HG03432 (cell line): ENCODE measurements at regions not wholly inside any gene's neighbourhood (a gene's known extent, or its start where the extent isn't known, plus 50 kb on each side); places are given as distances from the start of the nearest gene placed in this dataset.
"Not testable (repeated sequence)": the region's sequence is repeated elsewhere in the genome, so short reads cannot be mapped to it uniquely, and the experiment has no call there.

ENCODE experiments used
- ATAC-seq: cut with Tn5 transposase; IDR thresholded peaks from one replicate; pipeline ENCODE4 v1.9.1; 2021; ENCODE audit warnings: mild to moderate bottlenecking, moderate library complexity; ENCODE audit not compliant: unreplicated experiment

DNA sequence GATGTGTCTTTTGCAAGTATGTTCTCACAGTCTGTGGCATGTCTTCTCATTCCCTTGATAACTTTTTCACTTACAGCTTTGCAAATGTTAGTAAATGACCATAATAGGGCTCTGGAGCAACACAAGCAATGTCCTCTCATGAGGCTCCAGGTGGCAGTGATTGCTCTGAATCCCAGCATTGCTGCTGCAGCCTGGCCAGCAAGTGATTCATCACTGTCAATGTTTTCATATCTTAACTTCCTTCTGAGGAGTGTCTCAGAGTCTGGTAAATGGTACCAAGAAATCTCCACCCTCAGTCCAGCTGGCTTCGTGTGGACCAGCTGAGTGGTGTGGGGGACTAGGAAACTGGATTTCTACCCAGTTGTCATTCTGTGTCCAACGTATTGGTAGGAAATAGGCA lies 139.6 kb downstream of the MYLK4 start:
- ATAC-seq, result no peak

DNA sequence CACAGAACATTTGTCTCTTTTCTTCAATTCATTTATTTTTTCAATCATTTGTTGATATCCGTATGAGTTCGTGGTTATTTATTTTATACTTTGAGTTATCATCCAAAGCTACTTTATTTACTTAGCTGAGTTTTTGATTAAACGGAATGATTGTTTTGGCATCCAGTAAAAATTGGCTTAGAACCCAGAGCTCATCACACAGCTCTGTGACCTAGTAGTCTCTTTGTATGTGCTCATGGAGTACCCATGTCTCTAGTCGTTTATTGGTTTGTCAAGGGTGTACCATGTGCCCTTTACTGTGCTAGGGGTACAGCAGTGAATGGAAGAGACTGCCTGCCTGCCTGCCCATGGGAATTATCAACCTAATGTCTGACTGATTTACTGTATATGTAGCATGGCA lies 142.2 kb downstream of the MYLK4 start:
- no peak for ATAC-seq

DNA sequence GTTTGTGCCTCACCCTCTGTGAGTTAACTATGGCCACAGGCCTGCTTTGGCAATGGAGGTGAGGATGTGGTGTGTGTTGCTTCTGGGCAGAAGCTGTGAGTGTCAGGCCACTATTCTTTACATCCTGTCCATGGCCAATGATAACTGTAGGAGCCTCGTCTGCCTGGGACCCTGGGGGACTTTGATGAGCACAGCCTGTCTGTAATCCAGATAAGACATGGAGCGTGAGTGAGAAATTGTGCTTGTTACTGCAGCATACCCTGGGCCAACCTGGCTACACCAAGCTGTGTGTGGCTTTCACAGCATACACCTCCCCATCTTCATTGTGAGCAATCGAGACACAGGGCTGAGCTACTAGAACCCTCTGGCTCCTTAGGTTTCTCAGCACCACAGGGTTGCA lies 150.4 kb downstream of the MYLK4 start:
- ATAC-seq, result no peak

DNA sequence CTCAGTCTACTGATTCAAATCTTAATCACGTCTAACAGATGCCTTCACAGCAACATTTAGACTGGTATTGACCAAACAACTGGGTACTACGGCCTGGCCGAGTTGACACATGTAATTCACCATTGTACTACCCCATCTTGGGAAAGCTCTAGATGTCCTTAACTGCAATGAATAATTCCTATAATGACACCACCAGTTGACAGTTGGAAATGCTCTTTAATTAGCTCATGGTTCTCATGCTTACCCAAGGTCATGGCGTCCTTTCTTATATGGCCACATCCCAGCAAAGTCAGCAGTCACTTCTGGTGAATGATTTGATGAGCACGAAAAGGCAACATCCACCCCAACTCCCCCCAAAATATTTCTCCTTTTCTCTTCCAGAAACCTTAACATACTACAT lies 150.9 kb downstream of the MYLK4 start:
- ATAC-seq, result no peak

DNA sequence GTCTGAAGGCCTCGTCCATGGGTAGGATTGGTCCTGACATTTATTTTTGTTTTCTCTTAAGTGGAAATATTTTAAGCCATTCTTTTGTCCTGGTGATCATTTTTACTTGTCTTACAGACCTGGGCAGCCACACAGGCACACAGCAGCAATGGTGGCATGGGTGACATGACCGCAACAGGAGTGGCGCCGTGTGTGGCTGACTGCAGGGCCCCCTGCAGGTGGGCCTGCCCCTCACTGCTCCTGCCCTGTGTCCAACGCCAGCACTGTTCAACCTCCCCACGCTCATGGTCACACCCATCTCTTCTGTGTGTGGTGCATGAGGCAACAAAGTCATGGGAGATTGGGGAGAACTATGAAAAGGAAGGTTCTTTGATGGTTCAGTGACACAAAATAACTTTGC lies 151.9 kb downstream of the MYLK4 start:
- ATAC-seq, result no peak

DNA sequence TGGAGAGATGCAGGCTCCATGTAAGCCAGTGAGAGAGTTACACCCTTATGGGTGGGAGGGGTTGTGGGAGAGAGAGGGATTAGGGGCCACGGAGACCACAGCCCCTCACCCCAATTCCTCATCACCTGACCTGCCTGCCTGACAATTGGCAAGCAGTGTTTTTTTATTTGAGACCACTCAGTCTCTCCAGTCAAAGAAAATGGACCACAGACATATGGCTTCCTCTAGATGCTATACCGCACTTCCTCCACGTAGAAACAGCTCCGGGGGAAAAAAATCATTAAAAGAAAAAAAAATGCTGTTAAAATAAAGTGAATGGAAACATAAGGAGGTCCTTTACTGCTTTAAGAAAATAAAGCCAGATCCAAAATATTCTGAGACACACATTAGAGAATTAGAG lies 152.7 kb downstream of the MYLK4 start:
- ATAC-seq, result no peak

DNA sequence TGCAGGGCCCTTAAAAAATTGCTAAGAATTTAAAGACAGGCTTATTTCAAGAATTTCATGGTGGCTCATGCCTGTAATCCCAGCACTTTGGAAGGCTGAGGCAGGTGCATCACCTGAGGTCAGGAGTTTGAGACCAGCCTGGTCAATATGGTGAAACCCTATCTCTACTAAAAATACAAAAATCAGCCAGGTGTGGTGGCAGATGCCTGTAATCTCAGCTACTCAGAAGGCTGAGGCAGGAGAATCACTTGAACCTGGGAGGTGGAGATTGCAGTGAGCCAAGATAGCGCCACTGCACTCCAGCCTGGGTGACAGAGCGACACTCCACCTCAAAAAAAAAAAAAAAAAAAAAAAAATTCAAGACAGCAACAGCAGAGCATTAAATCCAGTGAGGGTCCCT lies 153.3 kb downstream of the MYLK4 start:
- not testable (repeated sequence) for ATAC-seq

DNA sequence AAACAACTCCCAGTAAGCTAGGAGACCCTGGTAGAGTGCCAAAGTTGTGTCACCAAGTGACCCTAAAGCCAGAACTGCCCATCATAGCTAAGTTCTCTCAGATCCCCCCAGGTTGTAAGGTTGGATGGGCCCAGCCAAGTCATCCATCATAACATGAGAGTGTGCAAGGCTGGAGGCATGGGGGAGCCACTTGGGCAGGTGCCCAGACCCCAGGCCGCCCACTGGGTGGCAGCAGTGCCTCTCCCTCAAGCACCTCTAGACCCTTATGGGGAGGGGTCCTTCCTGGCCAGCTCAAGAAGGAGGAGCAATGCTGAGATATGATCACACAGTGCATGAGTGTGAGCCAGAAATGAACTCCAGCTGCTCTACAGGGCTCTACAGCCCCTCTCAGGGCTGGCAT lies 154.5 kb downstream of the MYLK4 start:
- no peak for ATAC-seq

DNA sequence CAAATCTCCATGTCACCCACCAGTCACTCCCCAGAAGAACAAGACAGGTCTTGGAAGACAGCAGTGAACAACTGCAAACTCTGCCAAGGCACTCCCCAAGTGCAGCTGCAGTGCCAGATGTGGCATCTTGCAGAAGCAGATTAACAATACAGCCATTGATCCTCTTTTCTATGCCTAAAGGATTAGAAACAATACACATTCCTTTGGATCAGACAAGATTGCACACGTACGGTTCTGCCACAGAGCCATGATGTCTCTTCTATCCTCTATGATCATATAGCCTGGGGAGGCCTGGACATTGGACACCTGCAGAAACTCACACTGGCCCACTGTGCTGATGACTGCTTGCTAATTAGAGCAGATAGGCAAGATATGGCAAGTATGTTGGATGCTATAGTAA lies 155.9 kb downstream of the MYLK4 start:
- ATAC-seq, result no peak

DNA sequence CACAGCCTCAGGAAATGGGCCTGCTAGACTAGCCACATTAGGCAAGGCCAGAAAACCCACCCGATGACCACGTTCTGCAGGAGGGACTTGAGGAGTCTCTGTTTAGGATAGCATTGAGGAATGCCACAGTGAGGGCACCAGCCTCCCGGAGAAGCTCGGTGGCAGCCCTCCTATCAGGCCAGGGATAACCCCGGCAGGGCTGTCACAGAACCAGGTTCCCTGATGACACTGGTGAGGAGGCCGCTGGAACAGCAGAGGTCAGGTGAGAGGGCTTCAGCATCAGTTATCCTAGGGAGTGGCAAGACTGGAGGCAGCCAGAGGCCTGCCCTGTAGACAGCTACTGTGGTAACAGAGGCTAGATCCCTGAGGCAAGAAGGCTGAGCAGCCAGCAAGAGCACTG lies 157.6 kb downstream of the MYLK4 start:
- no peak for ATAC-seq

DNA sequence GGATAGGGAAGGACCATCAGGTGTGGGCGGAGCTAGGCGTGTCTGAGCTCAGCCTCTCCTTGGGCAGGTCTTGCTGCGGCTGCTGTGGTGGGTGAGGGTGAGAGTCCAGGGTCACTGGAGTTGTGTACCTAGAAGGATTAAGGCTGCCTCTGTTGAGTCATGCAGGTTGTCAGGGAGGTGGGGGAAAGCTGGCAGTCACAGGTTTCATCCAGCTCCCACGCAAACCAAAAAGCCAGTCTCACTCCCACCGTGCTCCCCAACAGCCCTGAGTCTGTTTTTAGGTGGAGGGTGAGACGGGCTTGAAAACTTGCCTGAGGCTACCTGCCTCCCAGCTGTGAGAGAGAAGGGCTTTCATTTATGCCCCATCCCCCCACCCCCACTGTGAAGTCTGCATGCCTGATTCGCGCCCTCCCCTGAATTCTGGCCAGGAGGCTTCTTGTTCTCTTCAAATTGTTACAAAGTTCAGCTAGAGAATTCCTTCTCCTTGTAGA lies 161.5 kb downstream of the MYLK4 start:
- no peak for ATAC-seq

DNA sequence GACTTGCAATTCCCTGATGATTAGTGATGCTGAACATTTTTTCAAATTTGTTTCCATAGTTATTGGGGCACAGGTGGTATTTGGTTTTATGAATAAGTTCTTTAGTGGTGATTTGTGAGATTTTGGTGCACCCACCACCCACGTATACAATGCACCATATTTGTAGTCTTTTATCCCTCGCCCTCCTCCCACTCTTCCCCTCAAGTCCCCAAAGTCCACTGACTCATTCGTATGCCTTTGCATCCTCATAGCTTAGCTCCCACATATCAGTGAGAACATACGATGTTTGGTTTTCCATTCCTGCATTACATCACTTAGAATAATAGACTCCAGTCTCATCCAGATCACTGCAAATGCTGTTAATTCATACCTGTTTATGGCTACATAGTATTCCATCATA lies 167.3 kb downstream of the MYLK4 start:
- ATAC-seq, result no peak

DNA sequence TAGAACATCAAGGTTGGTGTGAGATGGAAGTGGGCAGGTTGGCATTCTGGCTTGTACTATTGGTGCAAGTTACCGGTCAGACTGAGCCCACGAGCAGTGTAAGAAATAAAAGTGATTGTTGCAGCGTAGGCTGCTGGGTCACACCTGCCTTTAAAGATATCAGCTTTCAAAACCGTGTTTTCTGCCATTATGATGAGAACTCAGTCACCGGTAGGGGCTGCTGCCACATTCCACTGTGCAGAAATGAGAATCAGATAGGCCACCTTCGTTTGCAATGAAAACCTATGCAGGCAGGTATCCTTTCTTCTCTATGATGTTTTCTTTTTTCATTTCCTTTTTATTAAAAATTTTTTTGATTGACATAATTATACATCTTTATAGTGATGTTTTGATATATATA lies 168.5 kb downstream of the MYLK4 start:
- no peak for ATAC-seq

DNA sequence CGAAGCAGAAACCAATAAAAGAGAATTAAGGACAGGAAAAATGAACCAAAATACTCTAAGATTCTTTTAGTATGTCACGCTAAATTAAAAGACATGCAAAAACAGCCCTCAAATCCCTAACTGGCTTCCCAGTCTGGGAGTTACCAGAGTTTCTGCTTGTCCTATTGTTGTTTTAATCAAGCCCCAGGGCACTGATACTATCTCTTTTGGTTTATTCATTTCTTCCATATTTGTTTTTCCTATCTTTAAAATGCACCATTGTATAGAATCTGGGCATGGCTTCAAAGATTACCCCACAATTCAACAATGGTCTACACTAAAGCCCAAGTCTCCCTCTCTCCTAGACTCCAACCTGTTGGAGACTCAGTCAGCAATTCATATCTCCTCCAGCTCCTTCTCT lies 169.1 kb downstream of the MYLK4 start:
- no peak for ATAC-seq

DNA sequence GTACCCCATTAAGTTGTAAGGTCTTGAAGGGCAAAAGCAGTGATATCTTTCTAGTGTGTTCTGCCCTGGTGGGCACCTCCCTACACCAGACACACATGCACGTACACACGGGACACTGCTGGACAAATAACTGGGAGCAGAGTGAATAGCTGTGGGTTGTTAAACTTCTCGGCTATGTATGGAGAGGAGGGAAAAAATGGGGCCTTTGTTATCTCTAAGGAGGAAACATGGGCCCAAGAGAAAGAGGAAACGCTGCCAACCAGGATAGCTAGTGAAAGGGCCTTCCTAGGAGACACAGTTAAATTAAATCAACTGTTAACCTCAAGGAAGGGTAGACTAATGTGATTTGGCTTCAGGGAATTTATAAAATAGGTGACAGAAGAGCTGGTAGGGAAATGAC lies 169.7 kb downstream of the MYLK4 start:
- no peak for ATAC-seq

DNA sequence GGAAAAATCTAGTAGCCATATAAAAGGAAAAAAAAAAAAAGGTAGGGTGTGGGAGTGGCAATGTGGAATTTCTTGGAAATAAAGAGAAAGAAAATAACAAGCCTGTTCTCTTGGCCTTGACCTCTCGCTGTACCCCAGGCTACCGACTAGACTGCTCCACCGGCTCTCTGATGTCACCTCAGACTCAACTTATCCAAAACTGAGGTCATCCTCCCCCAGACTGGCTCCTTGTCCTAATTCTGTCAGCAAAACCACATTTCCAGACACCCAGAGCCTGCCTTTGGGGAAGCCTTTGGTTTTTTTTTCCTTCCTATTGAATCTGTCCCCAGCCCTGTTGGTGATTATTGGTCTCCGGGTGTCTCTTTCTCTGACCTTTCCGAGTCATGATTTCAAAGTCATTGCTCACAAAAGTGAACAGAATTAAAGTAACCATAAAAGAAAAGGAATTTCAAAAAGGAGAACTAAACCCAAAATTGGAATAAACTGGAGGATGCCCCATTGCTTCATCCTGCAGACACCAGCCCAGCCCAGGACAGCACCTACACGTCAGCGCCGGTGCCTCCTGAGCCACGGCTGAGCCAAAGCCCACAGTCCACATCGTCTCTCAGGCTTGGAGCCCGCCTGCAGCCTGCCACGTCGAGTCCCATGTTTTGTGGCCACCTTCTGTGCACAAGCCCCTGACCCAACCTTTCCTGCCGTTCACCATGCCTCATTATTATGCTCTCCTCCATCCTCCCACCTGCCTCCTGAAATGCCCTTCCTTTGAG lies 170.7 kb downstream of the MYLK4 start:
- ATAC-seq, result no peak

DNA sequence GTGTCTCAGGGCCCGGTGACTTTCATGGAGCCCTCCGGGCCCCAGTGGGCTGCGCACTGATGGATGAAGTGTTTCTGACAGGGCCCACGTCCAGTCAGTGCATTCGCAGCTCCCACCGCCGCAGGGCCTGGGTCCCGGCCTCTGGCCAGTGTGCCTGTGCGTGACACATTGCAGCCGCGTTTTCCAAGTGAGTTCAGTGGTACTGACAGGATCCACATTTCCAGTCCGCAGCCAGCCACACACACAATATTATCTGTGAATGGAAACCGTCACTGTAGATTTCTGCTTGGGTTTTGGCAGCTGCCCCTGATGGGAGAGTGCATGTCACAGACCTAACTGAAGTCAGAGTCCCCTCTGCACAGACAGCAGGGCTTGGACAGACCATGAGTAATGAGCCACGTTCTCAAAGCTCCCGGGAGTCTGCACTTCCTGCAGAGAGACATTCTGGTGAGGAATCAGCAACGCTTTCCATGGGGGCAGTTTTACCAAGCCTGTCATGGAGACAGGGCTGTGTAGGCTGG lies 171.4 kb downstream of the MYLK4 start:
- no peak for ATAC-seq

DNA sequence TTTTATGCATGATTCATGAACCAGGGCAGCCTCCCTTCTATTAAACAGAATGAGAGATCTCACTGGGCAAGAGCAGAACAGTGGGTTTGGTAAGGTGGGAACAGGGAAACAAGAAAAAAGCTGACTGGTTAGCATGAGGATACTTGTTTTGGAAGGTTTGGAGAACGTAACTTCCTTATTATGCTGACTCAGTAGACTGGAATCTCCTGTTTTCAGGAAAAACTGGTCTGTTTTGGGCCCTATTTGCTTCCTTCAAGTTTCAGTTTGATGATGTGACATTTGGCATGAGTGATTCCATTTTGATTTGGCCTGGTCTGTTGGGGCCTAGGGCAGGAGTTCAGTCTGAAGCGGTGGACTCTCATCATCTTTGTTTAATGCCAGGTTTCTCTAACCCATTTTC lies 172.0 kb downstream of the MYLK4 start:
- no peak for ATAC-seq

DNA sequence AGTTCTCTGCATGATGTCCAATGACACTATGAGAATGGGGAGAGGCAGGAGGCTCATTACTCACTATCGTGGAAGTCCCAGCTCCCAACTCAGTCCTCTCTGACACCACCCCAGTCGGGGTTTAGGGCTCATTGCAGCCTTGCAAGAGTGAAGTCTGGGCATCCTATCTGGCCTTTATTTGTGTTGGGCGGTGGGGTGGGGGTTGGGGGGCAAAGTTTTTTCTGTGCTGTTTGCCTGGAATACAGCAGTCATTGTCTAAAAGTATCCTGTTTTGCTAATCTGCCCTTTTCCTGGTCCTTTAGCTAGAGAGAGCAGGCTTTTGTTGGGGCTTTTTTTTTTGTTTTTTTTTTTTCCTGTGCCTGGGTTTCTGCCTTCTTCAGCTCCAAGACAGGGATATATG lies 174.2 kb downstream of the MYLK4 start:
- ATAC-seq, result no peak

DNA sequence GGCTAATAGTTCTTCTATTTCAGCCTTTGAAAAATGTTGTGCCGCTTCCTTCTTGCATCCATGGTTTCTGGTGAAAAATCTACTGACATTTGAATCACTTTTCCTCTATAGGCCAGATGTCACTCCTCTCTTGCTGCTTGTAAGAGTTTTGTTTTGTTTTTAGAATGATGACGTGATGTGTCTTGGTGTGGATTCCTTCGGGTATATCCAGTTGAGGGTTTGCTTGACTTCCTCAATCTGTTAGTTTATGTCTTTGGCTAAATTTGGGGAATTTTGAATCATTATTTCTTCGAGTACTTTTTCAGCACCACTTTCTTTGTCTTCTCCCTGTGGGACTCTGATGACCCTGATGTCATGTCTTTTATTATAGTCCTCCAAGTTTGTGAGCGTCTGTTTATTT lies 175.5 kb downstream of the MYLK4 start:
- ATAC-seq, result no peak

DNA sequence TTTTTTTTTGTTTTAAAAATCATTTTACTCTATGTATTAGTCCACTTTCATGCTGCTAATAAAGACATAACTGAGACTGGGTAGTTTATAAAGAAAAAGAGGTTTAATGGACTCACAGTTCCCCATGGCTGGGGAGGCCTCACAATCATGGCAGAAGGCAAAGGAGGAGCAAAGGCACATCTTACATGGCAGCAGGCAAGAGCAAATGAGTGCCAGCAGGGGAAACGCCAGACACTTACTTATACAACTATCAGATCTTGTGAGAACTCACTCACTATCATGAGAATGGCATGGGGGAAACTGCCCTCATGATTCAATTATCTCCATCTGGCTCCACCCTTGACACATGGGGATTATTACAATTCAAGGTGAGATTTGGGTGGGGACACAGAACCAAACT lies 181.3 kb downstream of the MYLK4 start:
- not testable (repeated sequence) for ATAC-seq

DNA sequence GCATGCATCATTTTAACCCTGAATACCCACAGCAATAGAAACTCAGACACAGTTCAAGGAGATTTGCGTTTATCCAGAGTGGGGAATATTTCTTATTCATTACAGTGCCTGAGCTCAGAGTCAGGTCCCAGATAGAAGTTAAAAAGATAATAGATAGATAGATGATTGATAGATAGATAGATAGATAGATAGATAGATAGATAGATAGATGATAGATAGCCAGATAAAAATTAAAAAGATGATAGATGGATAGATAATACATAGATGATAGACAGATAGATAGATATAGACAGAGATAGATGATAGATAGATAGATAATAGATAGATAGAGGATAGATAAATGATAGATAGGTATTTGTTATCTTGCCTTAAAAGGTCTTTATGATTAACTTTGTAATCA lies 184.7 kb downstream of the MYLK4 start:
- no peak for ATAC-seq

DNA sequence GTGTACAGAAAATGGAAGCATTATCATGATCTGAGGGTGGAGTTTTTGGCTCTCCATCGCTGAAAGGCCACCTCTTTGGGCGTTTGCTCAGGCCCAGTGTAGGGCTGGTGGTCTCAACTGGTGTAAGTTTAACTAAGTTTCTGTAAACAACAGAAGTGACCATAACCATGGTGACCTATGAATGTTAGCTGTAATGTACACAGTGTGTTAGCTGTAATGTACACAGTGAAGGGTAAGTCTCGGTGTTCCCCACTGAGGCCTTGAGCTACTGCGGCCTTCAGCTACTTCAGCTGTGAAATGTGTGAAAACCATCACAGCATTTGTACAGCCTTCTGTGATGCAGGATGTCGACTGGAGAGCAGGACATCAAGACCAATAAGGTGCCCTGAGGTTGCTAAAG lies 185.2 kb downstream of the MYLK4 start:
- ATAC-seq, result no peak
